HG03378 (cell line): ENCODE measurements at regions not wholly inside any gene's neighbourhood (a gene's known extent, or its start where the extent isn't known, plus 50 kb on each side); places are given as distances from the start of the nearest gene placed in this dataset.
"Not testable (repeated sequence)": the region's sequence is repeated elsewhere in the genome, so short reads cannot be mapped to it uniquely, and the experiment has no call there.

ENCODE experiments used
- ATAC-seq: cut with Tn5 transposase; IDR thresholded peaks from one replicate; pipeline ENCODE4 v1.9.1; 2021; ENCODE audit warnings: mild to moderate bottlenecking, moderate library complexity; ENCODE audit not compliant: unreplicated experiment

- ATAC-seq, result no peak
Measured at GRCh38 chr6:85111481-85112011, 338.3 kb upstream of the NT5E start.

GRCh38 chr6:85110943-85111342 lies 338.9 kb upstream of the NT5E start:
- no peak for ATAC-seq

GRCh38 chr6:85107701-85108100 lies 342.2 kb upstream of the NT5E start:
- ATAC-seq, result no peak

GRCh38 chr6:85096976-85097375 lies 332.6 kb upstream of the TBX18 start:
- no peak for ATAC-seq

- ATAC-seq, result no peak
Measured at GRCh38 chr6:85092226-85092625, 327.8 kb upstream of the TBX18 start.

GRCh38 chr6:85089255-85089654 lies 324.9 kb upstream of the TBX18 start:
- ATAC-seq, result no peak

GRCh38 chr6:85085875-85086274 lies 321.5 kb upstream of the TBX18 start:
- no peak for ATAC-seq

- ATAC-seq, result no peak
Measured at GRCh38 chr6:85081102-85081501, 316.7 kb upstream of the TBX18 start.

- no peak for ATAC-seq
Measured at GRCh38 chr6:85079761-85080160, 315.4 kb upstream of the TBX18 start.

- no peak for ATAC-seq
Measured at GRCh38 chr6:85078058-85078457, 313.7 kb upstream of the TBX18 start.

- no peak for ATAC-seq
Measured at GRCh38 chr6:85077098-85077497, 312.7 kb upstream of the TBX18 start.

- not testable (repeated sequence) for ATAC-seq
Measured at GRCh38 chr6:85071845-85072244, 307.4 kb upstream of the TBX18 start.

GRCh38 chr6:85069577-85069976 lies 305.2 kb upstream of the TBX18 start:
- ATAC-seq, result no peak

GRCh38 chr6:85068221-85068620 lies 303.8 kb upstream of the TBX18 start:
- ATAC-seq, result no peak

- no peak for ATAC-seq
Measured at GRCh38 chr6:85066266-85066665, 301.9 kb upstream of the TBX18 start.

GRCh38 chr6:85065831-85066230 lies 301.4 kb upstream of the TBX18 start:
- no peak for ATAC-seq

GRCh38 chr6:85063611-85064010 lies 299.2 kb upstream of the TBX18 start:
- ATAC-seq, result no peak

- no peak for ATAC-seq
Measured at GRCh38 chr6:85062884-85063283, 298.5 kb upstream of the TBX18 start.

- ATAC-seq, result no peak
Measured at GRCh38 chr6:85058806-85059205, 294.4 kb upstream of the TBX18 start.

GRCh38 chr6:85050149-85050548 lies 285.8 kb upstream of the TBX18 start:
- no peak for ATAC-seq

GRCh38 chr6:85049282-85049681 lies 284.9 kb upstream of the TBX18 start:
- ATAC-seq, result no peak

- ATAC-seq, result no peak
Measured at GRCh38 chr6:85047818-85048217, 283.4 kb upstream of the TBX18 start.

GRCh38 chr6:85045767-85046166 lies 281.4 kb upstream of the TBX18 start:
- not testable (repeated sequence) for ATAC-seq

GRCh38 chr6:85044361-85044760 lies 280.0 kb upstream of the TBX18 start:
- ATAC-seq, result no peak
